GM23248 (cell line): ENCODE measurements at regions not wholly inside any gene's neighbourhood (a gene's known extent, or its start where the extent isn't known, plus 50 kb on each side); places are given as distances from the start of the nearest gene placed in this dataset.

Source experiments
- EZH2 ChIP-seq: fragments of 200-600 bp; sonication (generic); IDR thresholded peaks from 2 replicates; pipeline ENCODE4 v1.6.1; 2018; ENCODE audit warnings: antibody characterized with exemption, mild to moderate bottlenecking; ENCODE audit not compliant: insufficient read depth, poor library complexity, severe bottlenecking
- EZH2phosphoT487 ChIP-seq: fragments of 200-600 bp; sonication (generic); IDR thresholded peaks from 2 replicates; pipeline ENCODE4 v1.6.1; 2018; ENCODE audit warnings: antibody characterized with exemption, moderate library complexity, mild to moderate bottlenecking, low read depth; ENCODE audit not compliant: insufficient read depth

DNA sequence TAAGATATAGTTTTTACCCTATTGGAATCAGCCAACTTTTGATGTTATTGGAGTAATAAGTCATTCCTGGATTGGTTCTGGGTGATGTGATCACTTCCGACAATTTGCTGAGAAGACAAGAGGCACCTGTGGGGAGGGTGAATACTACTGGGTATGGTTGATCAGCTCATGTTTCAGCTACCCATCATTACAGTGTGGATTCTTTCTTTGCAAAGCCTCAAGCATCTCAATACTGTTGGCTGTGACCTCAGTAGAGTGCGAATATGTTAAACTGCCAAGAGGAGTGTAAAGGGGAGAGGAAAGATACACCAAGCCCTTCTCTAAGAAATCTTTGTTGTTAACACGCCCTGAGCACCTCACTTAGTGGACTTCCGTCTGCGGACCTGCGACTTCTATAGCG lies 317.7 kb downstream of the TDRD15 start:
- TF ChIP-seq EZH2 = no peak
- TF ChIP-seq EZH2phosphoT487 = no peak
